Loucy (cell line): ENCODE measurements at regions not wholly inside any gene's neighbourhood (a gene's known extent, or its start where the extent isn't known, plus 50 kb on each side); places are given as distances from the start of the nearest gene placed in this dataset.

Source experiments
- H2AFZ ChIP-seq: fragments of 200-600 bp; sonication (generic); 2 replicates; pipeline ENCODE4 v1.6.0; 2016; ENCODE audit warnings: antibody characterized with exemption, mild to moderate bottlenecking, low read length, moderate library complexity
- H3F3A ChIP-seq: fragments of 200-600 bp; 2 replicates; pipeline ENCODE4 v1.6.0; 2016; ENCODE audit warnings: antibody characterized with exemption, low read depth, mild to moderate bottlenecking
- H3K27me3 ChIP-seq: fragments of 200-600 bp; sonication (generic); 2 replicates; pipeline ENCODE4 v1.6.1; 2014; ENCODE audit warnings: low read length, mild to moderate bottlenecking; ENCODE audit not compliant: insufficient read depth, poor library complexity, severe bottlenecking
- H3K36me3 ChIP-seq: fragments of 200-600 bp; sonication (generic); 2 replicates; pipeline ENCODE4 v1.6.1; 2016; ENCODE audit warnings: low read length; ENCODE audit not compliant: insufficient read depth
- H3K4me1 ChIP-seq: fragments of 200-600 bp; sonication (generic); 2 replicates; pipeline ENCODE4 v1.5.1; 2014; ENCODE audit warnings: low read length, mild to moderate bottlenecking; ENCODE audit not compliant: insufficient read depth, poor library complexity, severe bottlenecking
- H3K4me2 ChIP-seq: fragments of 200-600 bp; sonication (generic); 2 replicates; pipeline ENCODE4 v1.6.0; 2014; ENCODE audit warnings: antibody characterized with exemption, low read length, low read depth, mild to moderate bottlenecking; ENCODE audit not compliant: poor library complexity, severe bottlenecking
- H3K4me3 ChIP-seq: fragments of 200-600 bp; sonication (generic); 2 replicates; pipeline ENCODE4 v1.5.1; 2014; ENCODE audit warnings: low read length, mild to moderate bottlenecking, mixed read lengths; ENCODE audit not compliant: poor library complexity, severe bottlenecking
- H3K79me2 ChIP-seq: fragments of 200-600 bp; sonication (generic); 2 replicates; pipeline ENCODE4 v1.6.1; 2014; ENCODE audit warnings: low read length; ENCODE audit not compliant: insufficient read depth
- H3K9ac ChIP-seq: fragments of 200-600 bp; sonication (generic); 2 replicates; pipeline ENCODE4 v1.6.0; 2014; ENCODE audit warnings: mild to moderate bottlenecking, low read depth, low read length, moderate library complexity; ENCODE audit not compliant: poor library complexity, severe bottlenecking
- H3K9me2 ChIP-seq: fragments of 200-600 bp; sonication (generic); replicated peaks from 2 replicates; pipeline ENCODE4 v1.6.1; 2016; ENCODE audit warnings: low read depth, low read length, mixed read lengths
- H3K9me3 ChIP-seq: fragments of 200-600 bp; sonication (generic); 2 replicates; pipeline ENCODE4 v1.6.1; 2014; ENCODE audit warnings: mild to moderate bottlenecking, antibody characterized with exemption, low read length, low read depth; ENCODE audit not compliant: insufficient read depth
- H4K20me1 ChIP-seq: fragments of 200-600 bp; sonication (generic); 2 replicates; pipeline ENCODE4 v1.6.0; 2014; ENCODE audit warnings: antibody characterized with exemption, low read length, mild to moderate bottlenecking; ENCODE audit not compliant: insufficient read depth, poor library complexity, severe bottlenecking
- CTCF ChIP-seq: fragments of 200-600 bp; sonication (generic); conservative IDR thresholded peaks from 2 replicates; pipeline ENCODE4 v1.5.1; 2014; ENCODE audit warnings: mild to moderate bottlenecking, antibody characterized with exemption, low read length
- EZH2phosphoT487 ChIP-seq: fragments of 200-600 bp; IDR thresholded peaks from 2 replicates; pipeline ENCODE4 v1.6.1; 2018; ENCODE audit warnings: antibody characterized with exemption, mild to moderate bottlenecking, moderate library complexity, borderline replicate concordance

DNA sequence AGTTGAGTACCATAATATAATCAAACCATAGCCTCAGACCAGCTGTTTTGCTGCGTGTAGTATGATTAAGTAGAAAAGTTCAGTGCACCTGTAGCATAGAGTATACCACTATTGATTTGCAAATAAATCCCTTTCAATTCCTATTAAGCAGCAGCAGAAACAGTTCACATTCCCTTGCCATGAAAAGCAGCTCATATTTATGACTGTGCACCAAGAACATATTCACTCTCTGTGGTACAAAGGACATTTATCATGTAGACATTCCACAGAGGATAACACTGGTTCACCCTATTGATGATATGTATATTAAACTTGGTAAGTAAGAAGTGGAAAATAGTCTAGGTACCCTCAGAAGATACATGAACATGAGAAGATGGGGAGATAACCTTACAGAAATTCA lies 1689.1 kb upstream of the CDH6 start:
- TF ChIP-seq EZH2phosphoT487 (no peak), CTCF (no peak)
- H3K27me3 ChIP-seq: no peaks in the 10 kb centered on the region
- no peak overlapping the region for H2AFZ ChIP-seq
- H3K9me2 ChIP-seq: no peaks in the 10 kb centered on the region
- H3K4me2 ChIP-seq: no peak overlapping the region
- H3K9ac ChIP-seq: no peak overlapping the region
- H3K9me3 ChIP-seq: no peaks in the 10 kb centered on the region
- no peaks in the 10 kb centered on the region for H3K79me2 ChIP-seq
- no peaks in the 10 kb centered on the region for H3F3A ChIP-seq
- H3K36me3 ChIP-seq: no peaks in the 10 kb centered on the region
- H3K4me1 ChIP-seq: no peaks in the 10 kb centered on the region
- H4K20me1 ChIP-seq: no peaks in the 10 kb centered on the region
- H3K4me3 ChIP-seq: no peak overlapping the region

DNA sequence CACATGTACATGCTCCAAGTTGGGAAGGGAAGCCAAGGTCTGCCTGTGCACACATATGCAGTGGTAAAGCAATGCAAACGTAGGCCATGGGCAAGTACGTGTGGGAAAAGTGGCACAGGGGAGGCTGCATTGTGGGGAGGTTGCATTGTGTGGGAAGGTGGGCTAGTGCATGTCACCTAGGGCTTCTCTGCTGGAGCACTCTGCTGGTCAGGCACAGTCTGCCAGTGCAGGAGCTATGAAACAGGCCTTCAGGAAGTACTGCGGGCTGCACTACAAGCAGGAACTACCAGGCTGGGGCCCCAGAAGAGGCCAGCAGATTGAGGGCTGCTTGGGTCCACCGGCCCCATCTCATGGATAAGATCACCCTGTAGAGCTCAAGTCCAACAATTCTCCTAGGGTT lies 1694.6 kb upstream of the CDH6 start:
- no peak overlapping the region for H3K4me2 ChIP-seq
- no peaks in the 10 kb centered on the region for H3F3A ChIP-seq
- H3K9ac ChIP-seq: no peak overlapping the region
- no peak overlapping the region for H3K4me3 ChIP-seq
- H3K9me2 ChIP-seq: no peaks in the 10 kb centered on the region
- H3K27me3 ChIP-seq: no peaks in the 10 kb centered on the region
- TF ChIP-seq CTCF: no peak
- TF ChIP-seq EZH2phosphoT487: no peak
- H2AFZ ChIP-seq: no peak overlapping the region
- no peaks in the 10 kb centered on the region for H3K4me1 ChIP-seq
- H3K79me2 ChIP-seq: no peaks in the 10 kb centered on the region
- no peaks in the 10 kb centered on the region for H4K20me1 ChIP-seq
- no peaks in the 10 kb centered on the region for H3K36me3 ChIP-seq
- peaks cover 8% of the 10 kb centered on the region for H3K9me3 ChIP-seq

DNA sequence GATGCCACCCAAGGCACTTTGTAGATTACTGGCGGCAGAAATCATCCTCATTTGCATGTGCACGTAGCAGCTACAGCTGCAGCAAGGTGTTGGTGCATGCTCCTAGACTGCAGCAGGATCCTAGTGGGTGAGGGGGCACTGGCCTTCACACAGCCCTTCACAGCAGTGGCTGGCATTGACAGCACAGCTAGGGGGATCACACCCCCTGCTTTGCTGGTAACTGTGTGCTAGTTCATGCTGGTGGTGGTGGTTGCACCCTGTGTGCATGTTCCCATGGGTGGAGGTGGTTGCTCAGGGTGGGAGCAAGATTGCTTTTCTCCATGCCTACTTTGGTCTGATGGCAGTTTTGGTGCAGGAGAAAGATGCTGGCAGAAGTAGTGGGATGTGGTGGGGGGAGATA lies 1695.1 kb upstream of the CDH6 start:
- Histone ChIP-seq H3K36me3 (no peaks in the 10 kb centered on the region), H3K27me3 (no peaks in the 10 kb centered on the region), H3K4me1 (no peaks in the 10 kb centered on the region), H3K4me3 (no peak overlapping the region), H3K9me2 (no peaks in the 10 kb centered on the region), H3K9ac (no peak overlapping the region), H4K20me1 (no peaks in the 10 kb centered on the region), H2AFZ (no peak overlapping the region), H3K4me2 (no peak overlapping the region), H3K9me3 (peaks cover 8% of the 10 kb centered on the region), H3F3A (no peaks in the 10 kb centered on the region), H3K79me2 (no peaks in the 10 kb centered on the region)
- TF ChIP-seq CTCF: no peak
- TF ChIP-seq EZH2phosphoT487: no peak
